H9 (cell line): ENCODE measurements at regions not wholly inside any gene's neighbourhood (a gene's known extent, or its start where the extent isn't known, plus 50 kb on each side); places are given as distances from the start of the nearest gene placed in this dataset.

Source experiments
- DNase-seq: peaks from one replicate; pipeline ENCODE4 v3.0.0-alpha.2; 2017
- H2AFZ ChIP-seq: one replicate; pipeline ENCODE4 v1.6.1; 2013; ENCODE audit warnings: mild to moderate bottlenecking, low read length, control low read depth, moderate library complexity
- H2AK5ac ChIP-seq: 2 replicates; pipeline ENCODE4 v1.6.1; 2013; ENCODE audit warnings: low read length, control low read depth, mixed read lengths; ENCODE audit not compliant: insufficient read length
- H2BK120ac ChIP-seq: one replicate; pipeline ENCODE4 v1.6.1; 2013; ENCODE audit warnings: low read depth, mild to moderate bottlenecking, low read length, control low read depth, inconsistent platforms; ENCODE audit not compliant: poor library complexity, severe bottlenecking
- H2BK12ac ChIP-seq: 2 replicates; pipeline ENCODE4 v1.6.1; 2013; ENCODE audit warnings: low read length, control low read depth, mixed read lengths, low read depth; ENCODE audit not compliant: insufficient read length
- H2BK15ac ChIP-seq: 2 replicates; pipeline ENCODE4 v1.6.1; 2013; ENCODE audit warnings: low read depth, low read length, control low read depth
- H2BK20ac ChIP-seq: one replicate; pipeline ENCODE4 v1.6.1; 2013; ENCODE audit warnings: low read depth, mild to moderate bottlenecking, low read length, control low read depth, inconsistent platforms; ENCODE audit not compliant: poor library complexity, severe bottlenecking
- H2BK5ac ChIP-seq: 2 replicates; pipeline ENCODE4 v1.6.1; 2013; ENCODE audit warnings: low read length, control low read depth, mixed read lengths; ENCODE audit not compliant: insufficient read length
- H3K14ac ChIP-seq: 2 replicates; pipeline ENCODE4 v1.6.1; 2013; ENCODE audit warnings: low read length, control low read depth; ENCODE audit not compliant: insufficient read depth
- H3K18ac ChIP-seq: 2 replicates; pipeline ENCODE4 v1.6.1; 2013; ENCODE audit warnings: low read depth, mild to moderate bottlenecking, mixed read lengths, low read length, control low read depth; ENCODE audit not compliant: insufficient read length
- H3K23ac ChIP-seq: 2 replicates; pipeline ENCODE4 v1.6.1; 2013; ENCODE audit warnings: low read length, control low read depth, mixed read lengths, low read depth; ENCODE audit not compliant: insufficient read length
- H3K23me2 ChIP-seq: 2 replicates; pipeline ENCODE4 v1.6.1; 2013; ENCODE audit warnings: low read depth, mild to moderate bottlenecking, mixed read lengths, low read length, control low read depth; ENCODE audit not compliant: insufficient read length, poor library complexity, severe bottlenecking
- H3K27ac ChIP-seq: 2 replicates; pipeline ENCODE4 v1.5.1; 2013; ENCODE audit warnings: low read length, control low read depth, mixed read lengths, low read depth; ENCODE audit not compliant: insufficient read length
- H3K27me3 ChIP-seq: 2 replicates; pipeline ENCODE4 v1.6.1; 2013; ENCODE audit warnings: low read length, control low read depth, inconsistent platforms; ENCODE audit not compliant: insufficient read depth
- H3K4ac ChIP-seq: 2 replicates; pipeline ENCODE4 v1.6.1; 2013; ENCODE audit warnings: low read depth, mild to moderate bottlenecking, control low read depth, inconsistent platforms, low read length, moderate library complexity
- H3K4me1 ChIP-seq: 2 replicates; pipeline ENCODE4 v1.6.1; 2013; ENCODE audit warnings: low read length, control low read depth, inconsistent platforms; ENCODE audit not compliant: insufficient read depth
- H3K4me2 ChIP-seq: 2 replicates; pipeline ENCODE4 v1.6.1; 2013; ENCODE audit warnings: low read length, control low read depth, mixed read lengths; ENCODE audit not compliant: insufficient read length, insufficient read depth
- H3K56ac ChIP-seq: 2 replicates; pipeline ENCODE4 v1.6.1; 2013; ENCODE audit warnings: low read depth, mild to moderate bottlenecking, mixed read lengths, low read length, control low read depth; ENCODE audit not compliant: insufficient read length
- H3K79me1 ChIP-seq: 2 replicates; pipeline ENCODE4 v1.6.1; 2013; ENCODE audit warnings: low read depth, mild to moderate bottlenecking, moderate library complexity, low read length, control low read depth, inconsistent platforms; ENCODE audit not compliant: insufficient read depth, poor library complexity, severe bottlenecking
- H3K79me2 ChIP-seq: 2 replicates; pipeline ENCODE4 v1.6.1; 2013; ENCODE audit warnings: low read length, control low read depth, inconsistent platforms; ENCODE audit not compliant: insufficient read depth
- H3K9ac ChIP-seq: 2 replicates; pipeline ENCODE4 v1.6.1; 2013; ENCODE audit warnings: low read length, control low read depth, mixed read lengths; ENCODE audit not compliant: insufficient read length; ENCODE audit errors: extremely low read depth
- H3K9me3 ChIP-seq: one replicate; pipeline ENCODE4 v1.6.1; 2013; ENCODE audit warnings: low read depth, low read length, inconsistent platforms; ENCODE audit not compliant: control insufficient read depth
- H3T11ph ChIP-seq: one replicate; pipeline ENCODE4 v1.6.1; 2013; ENCODE audit warnings: mild to moderate bottlenecking, low read length, control low read depth, inconsistent platforms
- H4K20me1 ChIP-seq: one replicate; pipeline ENCODE4 v1.6.1; 2013; ENCODE audit not compliant: control insufficient read depth, insufficient read length, insufficient read depth
- H4K5ac ChIP-seq: 2 replicates; pipeline ENCODE4 v1.6.1; 2013; ENCODE audit warnings: low read depth, mild to moderate bottlenecking, mixed read lengths, low read length, control low read depth; ENCODE audit not compliant: insufficient read length
- H4K8ac ChIP-seq: replicated peaks from 2 replicates; pipeline ENCODE4 v1.6.1; 2013; ENCODE audit warnings: low read length, control low read depth, mixed read lengths, low read depth; ENCODE audit not compliant: insufficient read length
- H4K91ac ChIP-seq: 2 replicates; pipeline ENCODE4 v1.6.1; 2013; ENCODE audit warnings: low read depth, mild to moderate bottlenecking, moderate library complexity, mixed read lengths, low read length, control low read depth; ENCODE audit not compliant: insufficient read length
- H3K27ac Mint-ChIP-seq, 3 experiments: 2 replicates in 2 of 3; 3 replicates in 1 of 3; pipeline ENCODE4 v1.8.0; 2020 to 2021; ENCODE audit warnings: mixed read lengths in 3 of 3, mild to moderate bottlenecking in 1 of 3, moderate library complexity in 1 of 3
- H3K27me3 Mint-ChIP-seq: 2 replicates; pipeline ENCODE4 v1.8.0; 2021; ENCODE audit warnings: low read depth, mild to moderate bottlenecking, moderate library complexity, mixed read lengths
- H3K36me3 Mint-ChIP-seq, 3 experiments: 2 replicates in 2 of 3; 3 replicates in 1 of 3; pipeline ENCODE4 v1.8.0; 2020 to 2021; ENCODE audit warnings: low read depth in 3 of 3, mixed read lengths in 3 of 3; ENCODE audit not compliant: insufficient read depth in 1 of 3
- H3K4me1 Mint-ChIP-seq, 2 experiments: 2 replicates each; pipeline ENCODE4 v1.8.0; 2020; ENCODE audit warnings: mixed read lengths in 2 of 2
- H3K4me3 Mint-ChIP-seq, 2 experiments: 2 replicates in 1 of 2; 3 replicates in 1 of 2; pipeline ENCODE4 v1.8.0; 2020 to 2021; ENCODE audit warnings: mild to moderate bottlenecking in 2 of 2, mixed read lengths in 2 of 2, moderate library complexity in 1 of 2
- H3K9me3 Mint-ChIP-seq, 2 experiments: 2 replicates in 1 of 2; 3 replicates in 1 of 2; pipeline ENCODE4 v1.8.0; 2020; ENCODE audit warnings: mild to moderate bottlenecking in 2 of 2, mixed read lengths in 2 of 2, moderate library complexity in 1 of 2
- WGBS: extraction: QIAGEN DNeasy Blood & Tissue Kit; methylation state at CpG from one replicate; pipeline ENCODE4 v1.1.7; 2013; ENCODE audit warnings: missing lambda C conversion rate, low lambda C conversion rate, mixed read lengths; ENCODE audit not compliant: insufficient read length; ENCODE audit errors: extremely low coverage; 5-methylcytosine and 5-hydroxymethylcytosine counted together
- TF ChIP-seq, protein P1 (sequence below): fragments of 200-600 bp; sonication (generic); conservative IDR thresholded peaks from 3 replicates; pipeline ENCODE4 v1.8.0; 2021; ENCODE audit warnings: antibody characterized with exemption, mild to moderate bottlenecking

DNA sequence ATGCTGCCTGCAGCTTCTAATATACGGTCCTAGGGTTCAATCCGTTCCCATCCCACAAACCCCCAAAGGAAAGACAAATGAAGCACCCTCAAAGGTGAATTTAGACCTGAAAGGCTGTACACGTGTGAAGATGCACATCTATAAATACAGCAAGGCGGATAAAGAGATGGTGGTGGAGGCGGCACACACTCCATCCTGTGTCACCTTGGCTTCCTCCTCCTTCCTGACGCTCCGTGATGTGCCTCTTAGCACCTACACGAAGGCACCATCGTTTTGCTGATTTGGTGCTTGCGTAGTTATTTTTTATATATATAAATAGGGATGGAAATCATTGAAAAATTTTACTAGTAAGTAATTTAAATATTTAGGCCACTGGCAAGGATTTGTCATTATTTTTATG is 359.4 kb downstream of the NPHP4 start:
- no peak overlapping the region for H2BK15ac ChIP-seq
- WGBS: no CpG with 5 or more reads among the region's 10 CpGs

More for the DNA sequence above, 359.4 kb downstream of the NPHP4 start:
- H2BK120ac ChIP-seq: no peak overlapping the region
- no peak overlapping the region for H4K8ac ChIP-seq
- H3K9ac ChIP-seq: no peak overlapping the region
- no peak overlapping the region for H3K14ac ChIP-seq
- no peak overlapping the region for H3K4me3 Mint-ChIP-seq
- H4K91ac ChIP-seq: no peak overlapping the region
- no peak overlapping the region; a peak in 1 of 7 replicates for H3K27ac Mint-ChIP-seq
- H3K4me1 Mint-ChIP-seq: peaks cover 5 to 6% of the 10 kb centered on the region in 2 experiments
- H3K4me2 ChIP-seq: no peak overlapping the region
- H3K79me2 ChIP-seq: no peaks in the 10 kb centered on the region
- H2BK5ac ChIP-seq: no peak overlapping the region
- no peak overlapping the region for H3K27ac ChIP-seq
- no peak for DNase-seq
- H2BK12ac ChIP-seq: no peak overlapping the region
- no peak overlapping the region for H2AK5ac ChIP-seq
- no peaks in the 10 kb centered on the region for H3K9me3 ChIP-seq
- H3K23me2 ChIP-seq: no peaks in the 10 kb centered on the region
- no peak overlapping the region for H4K5ac ChIP-seq
- H3K4me1 ChIP-seq: no peaks in the 10 kb centered on the region
- H3K56ac ChIP-seq: no peak overlapping the region
- no peak overlapping the region for H2BK20ac ChIP-seq
- no peaks in the 10 kb centered on the region for H3K79me1 ChIP-seq
- H3K18ac ChIP-seq: no peak overlapping the region
- no peaks in the 10 kb centered on the region for H4K20me1 ChIP-seq
- no peak overlapping the region for H3K23ac ChIP-seq
- peaks cover 4 to 9% of the 10 kb centered on the region in 2 experiments; a peak in 3 of 5 replicates for H3K9me3 Mint-ChIP-seq
- H2AFZ ChIP-seq: no peak overlapping the region
- H3K4ac ChIP-seq: no peak overlapping the region
- H3K36me3 Mint-ChIP-seq: peaks cover 0 to 5% (median 3%) of the 10 kb centered on the region in 3 experiments; a peak in 3 of 7 replicates
- no peaks in the 10 kb centered on the region for H3K27me3 ChIP-seq
- TF ChIP-seq, protein P1, sequence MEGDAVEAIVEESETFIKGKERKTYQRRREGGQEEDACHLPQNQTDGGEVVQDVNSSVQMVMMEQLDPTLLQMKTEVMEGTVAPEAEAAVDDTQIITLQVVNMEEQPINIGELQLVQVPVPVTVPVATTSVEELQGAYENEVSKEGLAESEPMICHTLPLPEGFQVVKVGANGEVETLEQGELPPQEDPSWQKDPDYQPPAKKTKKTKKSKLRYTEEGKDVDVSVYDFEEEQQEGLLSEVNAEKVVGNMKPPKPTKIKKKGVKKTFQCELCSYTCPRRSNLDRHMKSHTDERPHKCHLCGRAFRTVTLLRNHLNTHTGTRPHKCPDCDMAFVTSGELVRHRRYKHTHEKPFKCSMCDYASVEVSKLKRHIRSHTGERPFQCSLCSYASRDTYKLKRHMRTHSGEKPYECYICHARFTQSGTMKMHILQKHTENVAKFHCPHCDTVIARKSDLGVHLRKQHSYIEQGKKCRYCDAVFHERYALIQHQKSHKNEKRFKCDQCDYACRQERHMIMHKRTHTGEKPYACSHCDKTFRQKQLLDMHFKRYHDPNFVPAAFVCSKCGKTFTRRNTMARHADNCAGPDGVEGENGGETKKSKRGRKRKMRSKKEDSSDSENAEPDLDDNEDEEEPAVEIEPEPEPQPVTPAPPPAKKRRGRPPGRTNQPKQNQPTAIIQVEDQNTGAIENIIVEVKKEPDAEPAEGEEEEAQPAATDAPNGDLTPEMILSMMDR: no peak
- no peaks in the 10 kb centered on the region for H3K27me3 Mint-ChIP-seq
- H3T11ph ChIP-seq: no peak overlapping the region
